ENCODE measurements at regions not wholly inside any gene's neighbourhood (a gene's known extent, or its start where the extent isn't known, plus 50 kb on each side); places are given as distances from the start of the nearest gene placed in this dataset.

- ChIA-PET CTCF (no interaction called here), POLR2A (ENCODE audit: unreplicated experiment) (no interaction called here)
- Histone ChIP-seq H2AK5ac (ENCODE audit: low read depth, low read length) (no peak overlapping the region), H3K4me1 (ENCODE audit: control insufficient read depth, insufficient read depth, low read length) (no peaks in the 10 kb centered on the region), H3K4me2 (ENCODE audit: low read depth, low read length) (no peak overlapping the region), H3K79me1 (ENCODE audit: low read depth in 1 of 2, low read length in 2 of 2) (no peaks in the 10 kb centered on the region), H2AFZ (replicated peaks; ENCODE audit: low read length, poor library complexity) (no peak overlapping the region), H2BK5ac (ENCODE audit: low read depth, low read length, poor library complexity, severe bottlenecking) (no peak overlapping the region), H2BK20ac (ENCODE audit: low read depth, low read length) (no peak overlapping the region), H3K9me3 (ENCODE audit: control insufficient read depth, insufficient read depth, low read length) (no peaks in the 10 kb centered on the region), H4K91ac (ENCODE audit: insufficient read depth, low read depth, low read length) (no peak overlapping the region), H3K9ac (ENCODE audit: low read depth, low read length) (no peak overlapping the region), H3K18ac (ENCODE audit: low read depth, low read length) (no peak overlapping the region), H4K20me1 (ENCODE audit: insufficient read depth, low read length) (no peaks in the 10 kb centered on the region), H3K36me3 (ENCODE audit: control insufficient read depth, insufficient read depth, low read length) (no peaks in the 10 kb centered on the region), H3K27me3 (ENCODE audit: control insufficient read depth, insufficient read depth, low read length) (no peaks in the 10 kb centered on the region), H3K14ac (replicated peaks; ENCODE audit: low read depth, low read length) (no peak overlapping the region), H4K5ac (ENCODE audit: low read depth, low read length) (no peak overlapping the region), H3K4me3 (ENCODE audit: insufficient read depth, low read depth, low read length) (no peak overlapping the region), H2AK9ac (replicated peaks; ENCODE audit: low read depth, low read length, poor library complexity) (no peak overlapping the region), H3K9me1 (ENCODE audit: insufficient read depth, low read length) (no peaks in the 10 kb centered on the region), H3K27ac (ENCODE audit: insufficient read depth, low read length) (no peak overlapping the region), H2BK15ac (ENCODE audit: low read depth, low read length) (no peak overlapping the region), H4K8ac (ENCODE audit: low read depth in 2 of 2, low read length in 2 of 2) (no peak overlapping the region), H3K4ac (ENCODE audit: low read depth, low read length) (no peak overlapping the region), H3K56ac (ENCODE audit: extremely low read depth, insufficient read depth, low read length) (no peak overlapping the region), H2BK120ac (ENCODE audit: low read depth, low read length) (no peak overlapping the region), H3K23ac (ENCODE audit: low read depth, low read length) (no peak overlapping the region)
- in situ Hi-C loops (cut with MboI; ENCODE audit: low sequenced_read_pairs) (no loop called here), intact Hi-C loops (cut with micrococcal nuclease) (no loop called here), dilution Hi-C loops (cut with HindIII; ENCODE audit: low sequenced_read_pairs, unreplicated experiment) (no loop called here)
- no CpG with 5 or more reads among the region's 2 CpGs for WGBS, 2 experiments (ENCODE audit: extremely low coverage in 2 of 2, insufficient read length in 1 of 2)
- no peak for ATAC-seq (ENCODE audit: low read depth)
- TF ChIP-seq NFE2L2 (IDR thresholded peaks at IDR 0.05; ENCODE audit: low read depth, low read length), result no peak
- TF ChIP-seq FOS (IDR thresholded peaks at IDR 0.05; ENCODE audit: low read depth, low read length), result no peak
- no peak for TF ChIP-seq MAZ (IDR thresholded peaks at IDR 0.05; ENCODE audit: borderline replicate concordance, low read depth, low read length)
- TF ChIP-seq MAFK (IDR thresholded peaks at IDR 0.05; ENCODE audit: low read depth, low read length), result no peak
- TF ChIP-seq RAD21 (IDR thresholded peaks at IDR 0.05; ENCODE audit: low read length), result no peak
- TF ChIP-seq RCOR1 (IDR thresholded peaks at IDR 0.05; ENCODE audit: insufficient replicate concordance, low read length), result no peak
- TF ChIP-seq RFX5 (IDR thresholded peaks at IDR 0.05; ENCODE audit: low read depth, low read length), result no peak
- no peak for TF ChIP-seq MXI1 (IDR thresholded peaks at IDR 0.05; ENCODE audit: borderline replicate concordance, low read depth, low read length)
- TF ChIP-seq BHLHE40 (IDR thresholded peaks at IDR 0.05; ENCODE audit: low read depth, low read length), result no peak
- TF ChIP-seq, protein P1, sequence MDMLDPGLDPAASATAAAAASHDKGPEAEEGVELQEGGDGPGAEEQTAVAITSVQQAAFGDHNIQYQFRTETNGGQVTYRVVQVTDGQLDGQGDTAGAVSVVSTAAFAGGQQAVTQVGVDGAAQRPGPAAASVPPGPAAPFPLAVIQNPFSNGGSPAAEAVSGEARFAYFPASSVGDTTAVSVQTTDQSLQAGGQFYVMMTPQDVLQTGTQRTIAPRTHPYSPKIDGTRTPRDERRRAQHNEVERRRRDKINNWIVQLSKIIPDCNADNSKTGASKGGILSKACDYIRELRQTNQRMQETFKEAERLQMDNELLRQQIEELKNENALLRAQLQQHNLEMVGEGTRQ (IDR thresholded peaks at IDR 0.05; ENCODE audit: low read depth, low read length), result no peak
- no TSS peak for BruUV-seq (replicated peaks)
- no peak for DNase-seq
Observed at GRCh38 chr14:45819107-45819506, 566.1 kb upstream of the MIS18BP1 start.
